ENCODE measurements at regions not wholly inside any gene's neighbourhood (a gene's known extent, or its start where the extent isn't known, plus 50 kb on each side); places are given as distances from the start of the nearest gene placed in this dataset.

- ChIA-PET POLR2A (no interaction called here), CTCF (no interaction called here)
- Mint-ChIP-seq H3K4me1 (no peaks in the 10 kb centered on the region), H3K36me3 (ENCODE audit: low read depth) (no peaks in the 10 kb centered on the region), H3K27me3 (no peaks in the 10 kb centered on the region), H3K27ac (no peak overlapping the region), H3K4me3 (no peak overlapping the region), H3K9me3 (peaks cover 4% of the 10 kb centered on the region)
- TF ChIP-seq CTCF (IDR thresholded peaks at IDR 0.05) = no peak
- intact Hi-C loops (cut with micrococcal nuclease) = no loop called here
- no peak for ATAC-seq (ENCODE audit: low read depth)
- no peak for DNase-seq
Measured at GRCh38 chr3:34725774-34726173, 913.6 kb upstream of the ARPP21 start.

GRCh38 chr3:34727700-34728099 is 911.6 kb upstream of the ARPP21 start:
- no peak for TF ChIP-seq CTCF (IDR thresholded peaks at IDR 0.05)
- no peaks in the 10 kb centered on the region for H3K4me1 Mint-ChIP-seq
- ChIA-PET POLR2A (no interaction called here), CTCF (no interaction called here)
- H3K36me3 Mint-ChIP-seq (ENCODE audit: low read depth) = no peaks in the 10 kb centered on the region
- no peak for ATAC-seq (ENCODE audit: low read depth)
- peaks cover 4% of the 10 kb centered on the region for H3K9me3 Mint-ChIP-seq
- H3K27me3 Mint-ChIP-seq = no peaks in the 10 kb centered on the region
- no peak for DNase-seq
- no peak overlapping the region for H3K4me3 Mint-ChIP-seq
- intact Hi-C loops (cut with micrococcal nuclease) = no loop called here
- H3K27ac Mint-ChIP-seq = no peak overlapping the region

DNA sequence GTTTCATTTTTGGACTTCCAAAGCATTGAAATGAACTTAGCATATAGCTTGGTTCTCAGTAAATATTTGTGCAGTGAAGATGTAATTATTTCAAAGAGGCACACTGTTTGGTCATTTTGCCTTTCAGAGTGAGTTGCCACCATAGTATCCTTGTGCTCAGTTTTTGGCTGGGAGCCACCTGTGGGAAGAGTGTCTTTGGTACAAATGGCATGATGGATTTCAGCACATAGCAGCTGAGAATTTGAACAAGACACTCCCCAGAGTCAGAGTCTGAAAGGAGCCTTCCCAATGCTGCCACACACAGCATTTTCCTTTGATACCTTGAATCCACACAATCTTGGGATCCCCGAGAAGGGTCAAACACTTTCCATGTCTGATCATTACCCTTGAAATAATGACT is 897.2 kb upstream of the ARPP21 start:
- Mint-ChIP-seq H3K4me3 (no peak overlapping the region), H3K27ac (no peak overlapping the region), H3K4me1 (no peaks in the 10 kb centered on the region), H3K36me3 (ENCODE audit: low read depth) (no peaks in the 10 kb centered on the region), H3K9me3 (peaks cover 8% of the 10 kb centered on the region), H3K27me3 (no peaks in the 10 kb centered on the region)
- no peak for TF ChIP-seq CTCF (IDR thresholded peaks at IDR 0.05)
- DNase-seq (no peak), ATAC-seq (ENCODE audit: low read depth) (no peak)
- ChIA-PET CTCF (no interaction called here), POLR2A (no interaction called here)
- intact Hi-C loops (cut with micrococcal nuclease) = no loop called here

GRCh38 chr3:34758630-34759261 is 880.6 kb upstream of the ARPP21 start:
- intact Hi-C loops (cut with micrococcal nuclease) = no loop called here
- Mint-ChIP-seq H3K4me1 (no peaks in the 10 kb centered on the region), H3K27me3 (no peaks in the 10 kb centered on the region), H3K9me3 (peaks cover 7% of the 10 kb centered on the region), H3K36me3 (ENCODE audit: low read depth) (no peaks in the 10 kb centered on the region), H3K27ac (no peak overlapping the region), H3K4me3 (no peak overlapping the region)
- ChIA-PET POLR2A (no interaction called here), CTCF (no interaction called here)
- TF ChIP-seq CTCF (IDR thresholded peaks at IDR 0.05) = no peak
- ATAC-seq (ENCODE audit: low read depth) = no peak
- DNase-seq = no peak

DNA sequence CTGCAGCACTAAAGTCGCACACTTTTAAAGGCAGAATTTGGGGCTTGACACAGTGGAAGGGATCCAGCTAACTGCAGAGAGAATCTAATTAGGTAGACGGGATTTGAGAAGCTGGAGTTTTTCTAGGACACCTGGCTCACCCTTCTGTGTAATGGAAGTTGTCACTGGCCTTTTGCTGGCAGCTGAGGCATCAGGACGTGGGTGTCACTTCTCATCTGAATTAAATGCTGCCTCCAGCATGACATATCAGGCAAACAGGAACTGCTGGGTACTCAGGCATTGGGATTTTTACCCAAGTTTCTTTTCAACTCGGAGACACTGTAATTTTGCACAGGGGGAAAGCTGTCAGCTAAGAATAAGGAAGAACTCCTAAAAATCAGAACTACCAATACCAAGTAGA is 861.9 kb upstream of the ARPP21 start:
- Mint-ChIP-seq H3K4me3 (no peak overlapping the region), H3K36me3 (ENCODE audit: low read depth) (no peaks in the 10 kb centered on the region), H3K27ac (no peak overlapping the region), H3K9me3 (peaks cover 3% of the 10 kb centered on the region), H3K4me1 (no peaks in the 10 kb centered on the region), H3K27me3 (no peaks in the 10 kb centered on the region)
- no peak for TF ChIP-seq CTCF (IDR thresholded peaks at IDR 0.05)
- DNase-seq (no peak), ATAC-seq (ENCODE audit: low read depth) (no peak)
- intact Hi-C loops (cut with micrococcal nuclease) = no loop called here
- ChIA-PET CTCF (no interaction called here), POLR2A (no interaction called here)

All from activated B cell treated with CpG ODN at 0.5 μM for 24 hours (primary cell).